ENCODE measurements at regions not wholly inside any gene's neighbourhood (a gene's known extent, or its start where the extent isn't known, plus 50 kb on each side); places are given as distances from the start of the nearest gene placed in this dataset.

- no peak overlapping the region for H3K9ac ChIP-seq (ENCODE audit: insufficient read depth, low read length, poor library complexity, severe bottlenecking)
- Mint-ChIP-seq H3K27me3 (ENCODE audit: low read depth in 3 of 3) (peaks cover 0 to 3% (median 0%) of the 10 kb centered on the region in 3 donors), H3K36me3 (no peaks in the 10 kb centered on the region), H3K9me3 (peaks cover 0 to 3% (median 2%) of the 10 kb centered on the region in 7 donors), H3K4me1 (no peaks in the 10 kb centered on the region), H3K4me3 (no peak overlapping the region), H3K27ac (no peak overlapping the region)
- H3K9me3 ChIP-seq (replicated peaks in 1 of 2; ENCODE audit: control insufficient read depth in 1 of 2, insufficient read depth in 1 of 2, low read length in 2 of 2), result no peaks in the 10 kb centered on the region
- H3K36me3 ChIP-seq (replicated peaks in 1 of 2; ENCODE audit: control insufficient read depth in 1 of 2, insufficient read depth in 2 of 2, low read length in 2 of 2), result no peaks in the 10 kb centered on the region
- intact Hi-C loops (cut with micrococcal nuclease), result no loop called here
- no peaks in the 10 kb centered on the region for H3K79me2 ChIP-seq (ENCODE audit: insufficient read depth, low read length)
- DNase-seq, result no peak
- no peak overlapping the region for H3K4me2 ChIP-seq (replicated peaks; ENCODE audit: extremely low read depth, low read length, poor library complexity, severe bottlenecking)
- H2AFZ ChIP-seq (ENCODE audit: insufficient read depth, low read depth, low read length, poor library complexity, severe bottlenecking), result no peak overlapping the region
- H3K27ac ChIP-seq (ENCODE audit: low read depth in 1 of 2, low read length in 2 of 2), result no peak overlapping the region
- no peaks in the 10 kb centered on the region for H3K4me1 ChIP-seq (ENCODE audit: control insufficient read depth in 1 of 2, insufficient read depth in 2 of 2, low read length in 2 of 2)
- no peak overlapping the region for H3K4me3 ChIP-seq (replicated peaks in 1 of 3; ENCODE audit: low read depth in 2 of 3, low read length in 3 of 3)
- no peaks in the 10 kb centered on the region for H3K27me3 ChIP-seq (ENCODE audit: control insufficient read depth in 2 of 2, insufficient read depth in 2 of 2, low read length in 2 of 2)
- no peak for TF ChIP-seq CTCF (IDR thresholded peaks at IDR 0.05)
- H4K20me1 ChIP-seq (ENCODE audit: insufficient read depth, low read length), result no peaks in the 10 kb centered on the region
These were observed 158.5 kb upstream of the PRMT6 start for GRCh38 chr1:106897976-106898375.

- peaks cover 0 to 2% (median 0%) of the 10 kb centered on the region in 3 donors for H3K27me3 Mint-ChIP-seq (ENCODE audit: low read depth in 3 of 3)
- H3K4me1 ChIP-seq (ENCODE audit: control insufficient read depth in 1 of 2, insufficient read depth in 2 of 2, low read length in 2 of 2), result no peaks in the 10 kb centered on the region
- H3K9ac ChIP-seq (ENCODE audit: insufficient read depth, low read length, poor library complexity, severe bottlenecking), result no peak overlapping the region
- DNase-seq, result no peak
- peaks cover 0 to 5% (median 2%) of the 10 kb centered on the region in 7 donors for H3K9me3 Mint-ChIP-seq
- H3K79me2 ChIP-seq (ENCODE audit: insufficient read depth, low read length), result no peaks in the 10 kb centered on the region
- WGBS (ENCODE audit: insufficient coverage), result no CpG with 5 or more reads among the region's 4 CpGs
- H3K4me1 Mint-ChIP-seq, result no peaks in the 10 kb centered on the region
- H3K27me3 ChIP-seq (ENCODE audit: control insufficient read depth in 2 of 2, insufficient read depth in 2 of 2, low read length in 2 of 2), result no peaks in the 10 kb centered on the region
- H3K27ac ChIP-seq (ENCODE audit: low read depth in 1 of 2, low read length in 2 of 2), result no peak overlapping the region
- TF ChIP-seq CTCF (IDR thresholded peaks at IDR 0.05), result no peak
- no peak overlapping the region for H3K4me2 ChIP-seq (replicated peaks; ENCODE audit: extremely low read depth, low read length, poor library complexity, severe bottlenecking)
- intact Hi-C loops (cut with micrococcal nuclease), result no loop called here
- H3K9me3 ChIP-seq (replicated peaks in 1 of 2; ENCODE audit: control insufficient read depth in 1 of 2, insufficient read depth in 1 of 2, low read length in 2 of 2), result no peaks in the 10 kb centered on the region
- no peak overlapping the region for H3K4me3 ChIP-seq (replicated peaks in 1 of 3; ENCODE audit: low read depth in 2 of 3, low read length in 3 of 3)
- no peak overlapping the region for H3K4me3 Mint-ChIP-seq
- no peaks in the 10 kb centered on the region for H3K36me3 ChIP-seq (replicated peaks in 1 of 2; ENCODE audit: control insufficient read depth in 1 of 2, insufficient read depth in 2 of 2, low read length in 2 of 2)
- no peaks in the 10 kb centered on the region for H4K20me1 ChIP-seq (ENCODE audit: insufficient read depth, low read length)
- no peak overlapping the region for H3K27ac Mint-ChIP-seq
- H3K36me3 Mint-ChIP-seq, result no peaks in the 10 kb centered on the region
- H2AFZ ChIP-seq (ENCODE audit: insufficient read depth, low read depth, low read length, poor library complexity, severe bottlenecking), result no peak overlapping the region
These were observed 156.8 kb upstream of the PRMT6 start for GRCh38 chr1:106899644-106900043.
